Fibroblast of the conjunctiva (primary cell): ENCODE measurements at regions not wholly inside any gene's neighbourhood (a gene's known extent, or its start where the extent isn't known, plus 50 kb on each side); places are given as distances from the start of the nearest gene placed in this dataset.

Experiments used
- DNase-seq: peaks from one replicate; pipeline ENCODE4 v3.0.0-alpha.2; 2010; ENCODE audit warnings: low read depth

- no peak for DNase-seq
These were observed 89.2 kb upstream of the PRLR start for GRCh38 chr5:35319333-35320002.

DNA sequence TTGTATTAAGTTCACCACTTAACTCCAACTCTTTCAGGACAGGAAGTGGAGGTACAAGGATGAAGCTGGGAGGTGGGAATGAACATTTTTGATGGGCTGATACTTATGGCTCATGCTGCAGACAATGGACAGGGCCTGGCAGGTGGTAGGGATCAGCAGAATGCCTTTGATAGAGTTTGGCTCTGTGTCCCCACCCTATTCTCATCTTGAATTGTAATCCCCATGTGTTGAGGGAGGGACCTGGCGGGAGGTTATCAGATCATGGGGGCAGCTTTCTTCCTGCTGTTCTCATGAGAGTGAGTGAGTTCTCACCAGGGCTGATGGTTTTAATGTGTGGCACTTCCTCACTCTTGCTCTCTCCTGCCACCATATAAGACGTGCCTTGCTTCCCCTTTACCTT, 87.3 kb upstream of the PRLR start:
- DNase-seq, result no peak

DNA sequence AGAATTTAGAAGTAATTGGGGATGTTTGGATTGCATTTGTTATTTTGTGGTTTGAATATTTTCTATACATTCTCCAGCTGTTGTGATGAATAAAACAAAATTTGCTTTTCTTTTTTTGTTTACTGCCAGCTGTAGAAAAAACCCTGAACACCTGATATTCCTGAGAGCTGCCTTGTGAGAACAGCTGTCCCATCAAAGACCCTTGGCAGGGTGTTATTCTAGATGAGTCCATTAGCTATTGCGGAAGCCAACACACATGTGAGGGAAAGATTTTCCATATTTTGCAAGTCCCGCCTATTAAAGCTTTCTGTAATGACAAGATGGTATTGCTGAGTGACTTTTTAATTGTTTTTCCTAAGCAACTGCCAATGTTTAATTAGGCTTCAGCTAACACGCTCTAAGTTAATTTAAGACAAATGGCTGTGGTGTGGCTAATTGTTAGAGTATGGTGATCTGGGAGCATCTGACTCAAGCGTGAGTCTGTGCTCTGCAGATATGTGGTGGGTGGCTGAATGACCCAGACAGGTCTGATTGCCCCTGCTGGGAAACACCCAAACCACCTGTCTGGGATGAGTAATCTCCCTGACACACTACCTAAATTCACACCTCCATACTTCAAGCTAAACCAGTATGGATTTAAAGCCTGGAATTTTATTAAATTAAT, 86.5 kb upstream of the PRLR start:
- DNase-seq, result no peak

GRCh38 chr5:35313291-35313690, 83.0 kb upstream of the PRLR start:
- peak; percentile 30 for DNase-seq

- no peak for DNase-seq
These were observed 82.0 kb upstream of the PRLR start for GRCh38 chr5:35312267-35312666.

GRCh38 chr5:35309365-35310130, 79.3 kb upstream of the PRLR start:
- DNase-seq, result no peak

DNA sequence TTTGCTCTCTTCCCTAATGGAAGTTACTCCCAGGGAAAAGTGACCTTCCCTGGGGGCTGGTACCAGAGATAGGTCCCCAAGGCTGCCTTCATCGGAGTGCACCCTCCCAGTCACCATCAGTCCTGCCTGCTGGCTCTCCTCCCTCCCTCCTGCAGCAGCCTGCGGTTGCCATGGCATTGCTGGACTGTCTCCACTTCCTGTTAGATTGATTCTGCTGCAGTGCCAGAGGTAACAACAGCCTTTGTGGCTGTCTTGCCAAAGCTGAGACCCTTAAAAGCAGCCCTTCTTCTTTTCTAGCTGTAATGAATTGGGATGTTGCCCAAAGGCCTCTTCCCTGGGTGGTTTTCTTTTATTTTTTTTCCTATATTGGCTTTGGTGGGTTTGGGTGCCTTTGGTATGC, 78.1 kb upstream of the PRLR start:
- DNase-seq, result no peak

DNA sequence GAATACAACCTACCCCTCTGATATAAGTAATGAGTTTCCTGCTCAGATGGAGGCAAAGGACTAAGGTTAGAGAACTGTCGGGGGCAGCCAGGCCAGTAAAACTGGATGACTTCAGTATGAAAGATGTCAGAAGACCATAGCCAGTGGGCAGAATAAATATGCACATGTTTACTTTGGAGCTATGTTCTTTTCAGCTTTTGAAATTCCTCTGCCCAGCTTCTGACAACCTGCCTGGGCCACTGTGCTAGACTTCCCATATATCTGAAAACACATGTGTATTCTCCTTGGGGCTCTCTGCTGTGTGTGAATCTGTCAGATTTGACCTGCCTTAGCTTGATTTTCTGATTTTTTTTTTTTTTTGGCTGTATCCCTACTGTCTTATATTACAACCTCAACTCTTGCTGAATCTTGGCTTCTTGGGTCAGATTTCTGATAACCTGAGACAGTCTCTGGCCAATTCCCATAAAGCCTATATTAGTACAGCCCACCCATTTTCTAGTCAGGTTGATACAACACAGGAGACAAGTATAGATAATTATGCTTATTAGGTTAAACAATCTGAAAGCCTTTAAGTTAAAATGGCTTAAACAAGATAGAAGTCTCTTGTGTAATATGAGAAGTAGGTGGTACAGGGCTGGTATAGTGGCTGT, 76.6 kb upstream of the PRLR start:
- DNase-seq, result no peak

DNA sequence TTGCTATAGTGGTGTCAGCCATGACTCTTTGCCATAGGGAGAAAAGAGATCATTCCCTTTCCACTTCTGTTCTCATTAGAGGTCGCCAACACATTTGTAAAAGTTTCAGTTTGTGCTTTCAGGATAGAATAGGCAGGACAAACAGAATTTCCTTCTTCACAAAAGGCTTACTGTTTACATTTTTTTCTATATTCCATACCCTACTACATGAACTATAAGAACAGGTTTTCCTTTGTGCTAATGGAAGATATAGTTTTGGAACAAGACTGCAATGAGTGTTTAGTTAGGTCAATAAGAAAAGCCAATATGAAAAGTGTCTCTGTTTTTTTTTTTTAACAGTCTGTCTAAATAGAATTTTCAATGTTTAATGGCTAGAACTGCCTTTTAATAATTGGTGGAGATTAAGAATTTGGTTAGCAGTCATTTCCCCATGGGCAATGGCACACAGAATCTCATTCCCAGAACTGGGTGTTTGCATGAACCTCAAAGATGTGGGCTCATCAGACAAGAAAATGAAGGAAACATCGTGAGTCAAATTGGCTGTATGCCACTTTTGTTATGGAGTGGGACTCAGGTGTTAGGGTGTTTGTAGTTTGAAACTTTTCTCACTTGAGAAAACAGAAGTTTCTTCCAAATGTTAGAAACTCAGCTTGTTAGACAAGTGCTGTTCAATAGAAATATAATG, 75.2 kb upstream of the PRLR start:
- no peak for DNase-seq

GRCh38 chr5:35304291-35304690, 74.0 kb upstream of the PRLR start:
- DNase-seq, result no peak

GRCh38 chr5:35303152-35303551, 72.9 kb upstream of the PRLR start:
- DNase-seq, result no peak

GRCh38 chr5:35302544-35302943, 72.3 kb upstream of the PRLR start:
- no peak for DNase-seq

DNA sequence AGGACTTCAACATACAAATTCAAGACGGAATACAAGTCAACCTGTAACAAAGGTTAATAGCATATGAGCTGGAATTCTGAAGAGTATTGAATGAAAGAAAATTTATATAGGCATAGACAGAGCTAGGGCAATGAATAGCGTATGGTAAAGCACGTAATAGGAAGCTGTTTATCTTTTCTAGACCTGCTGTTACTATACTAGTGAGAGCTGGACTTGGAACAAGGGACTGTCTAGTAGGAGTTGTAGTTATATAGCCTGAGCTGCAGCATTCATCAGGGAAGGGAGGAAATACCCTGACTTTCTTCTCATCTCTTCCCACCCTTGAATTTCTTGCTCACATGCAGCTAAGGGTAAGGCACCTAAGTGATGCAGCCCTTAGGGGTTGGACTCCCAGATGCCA, 67.5 kb upstream of the PRLR start:
- no peak for DNase-seq

- DNase-seq, result no peak
These were observed 64.7 kb upstream of the PRLR start for GRCh38 chr5:35294976-35295375.

DNA sequence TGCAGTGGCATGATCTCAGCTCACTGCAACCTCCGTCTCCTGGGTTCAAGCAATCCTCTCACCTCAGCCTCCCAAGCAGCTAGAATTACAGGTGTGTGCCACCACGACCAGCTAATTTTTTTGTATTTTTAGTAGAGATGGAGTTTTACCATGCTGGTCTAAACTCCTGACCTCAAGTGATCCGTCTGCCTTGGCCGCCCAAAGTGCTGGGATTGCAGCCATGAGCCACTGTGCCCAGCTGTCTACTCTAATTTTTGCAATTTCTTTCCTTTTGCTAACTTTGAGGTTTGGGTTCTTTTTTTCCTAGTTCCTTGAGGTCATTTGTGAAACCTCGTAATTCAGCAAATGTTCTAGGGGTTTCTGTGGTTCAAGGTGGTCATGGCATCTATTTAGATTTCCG, 63.7 kb upstream of the PRLR start:
- no peak for DNase-seq

GRCh38 chr5:35285435-35285834, 55.1 kb upstream of the PRLR start:
- DNase-seq, result no peak

GRCh38 chr5:35285011-35285410, 54.7 kb upstream of the PRLR start:
- no peak for DNase-seq

DNA sequence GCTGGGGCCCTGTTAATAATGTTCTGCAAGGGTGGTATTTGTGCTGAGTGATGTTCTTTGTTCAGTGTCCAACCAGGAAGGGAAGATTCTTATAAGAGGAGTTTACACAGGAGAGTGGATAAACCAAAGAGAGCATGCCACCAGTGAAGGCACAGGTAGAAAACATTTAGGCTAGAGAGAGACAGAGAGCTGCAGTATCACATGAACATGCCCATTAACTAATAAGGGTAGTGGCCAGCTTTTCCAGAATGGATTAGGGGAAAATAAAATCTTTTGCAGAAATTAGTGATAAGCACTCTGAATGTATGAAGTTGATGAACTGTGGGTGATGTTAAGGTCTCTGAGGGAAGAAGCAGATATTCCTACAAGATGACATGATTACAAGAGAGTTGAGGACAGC, 54.1 kb upstream of the PRLR start:
- no peak for DNase-seq

DNA sequence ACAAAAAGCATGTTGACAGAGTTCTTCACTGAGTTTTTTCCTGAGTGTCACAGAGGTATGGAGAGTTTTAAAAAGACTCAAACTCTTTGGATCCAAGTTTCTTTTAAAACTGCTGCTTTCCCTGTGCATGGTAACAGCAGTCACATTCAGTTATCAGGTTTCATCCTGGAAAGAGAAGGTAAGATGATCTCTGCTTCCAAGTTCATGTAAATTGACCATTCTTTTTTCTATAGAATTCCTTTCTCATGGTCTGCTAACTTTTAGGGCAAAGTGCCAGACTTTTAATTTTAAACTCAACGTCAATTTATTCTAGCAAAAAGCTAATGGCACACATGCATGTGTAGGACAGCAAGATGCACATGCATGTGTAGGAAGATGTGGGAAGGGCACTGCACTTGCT, 52.5 kb upstream of the PRLR start:
- DNase-seq, result no peak

DNA sequence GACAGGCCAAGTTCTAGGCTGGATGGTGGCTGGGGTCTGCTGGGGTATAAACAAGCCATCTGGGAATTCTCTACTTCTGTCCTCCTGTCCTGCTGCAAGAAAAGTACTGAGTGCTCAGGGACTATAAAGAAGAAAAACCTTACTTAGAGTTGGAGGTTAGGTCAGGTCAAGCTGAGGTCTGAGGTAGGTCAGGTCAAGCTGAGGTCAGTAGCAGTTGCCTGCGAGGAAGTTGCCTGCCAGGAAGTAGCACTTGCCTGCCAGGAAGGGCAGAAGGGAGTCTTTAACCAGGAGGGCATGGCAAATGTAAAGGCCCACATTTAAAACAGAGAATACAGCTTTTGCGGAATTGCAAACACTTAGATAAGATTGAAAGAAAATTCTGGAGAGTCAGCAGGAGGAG, 51.3 kb upstream of the PRLR start:
- DNase-seq, result no peak
